CD14-positive monocyte (primary cell): ENCODE measurements at regions not wholly inside any gene's neighbourhood (a gene's known extent, or its start where the extent isn't known, plus 50 kb on each side); places are given as distances from the start of the nearest gene placed in this dataset.

Source experiments
- DNase-seq, 3 donors: peaks; one replicate each; pipeline ENCODE4 v3.0.0-alpha.2; 2011 to 2022
- H2AFZ ChIP-seq: 2 replicates; pipeline ENCODE4 v1.6.0; 2012; ENCODE audit warnings: mild to moderate bottlenecking, low read depth, low read length, inconsistent platforms; ENCODE audit not compliant: insufficient read depth, poor library complexity, severe bottlenecking
- H3K27ac ChIP-seq, 2 donors: 1 replicate in 1 of 2; 2 replicates in 1 of 2; pipeline ENCODE4 v1.5.1; 2012 to 2013; ENCODE audit warnings: low read length in 2 of 2, control low read depth in 1 of 2, inconsistent platforms in 1 of 2, low read depth in 1 of 2, mild to moderate bottlenecking in 1 of 2
- H3K27me3 ChIP-seq, 2 donors: one replicate each; pipeline versions ENCODE4 v1.6.0 to v1.6.1; 2011 to 2013; ENCODE audit warnings: low read length in 2 of 2; ENCODE audit not compliant: control insufficient read depth in 2 of 2, insufficient read depth in 2 of 2
- H3K36me3 ChIP-seq, 2 donors: replicated peaks in 1 of 2; 1 replicate in 1 of 2; 2 replicates in 1 of 2; pipeline versions ENCODE4 v1.5.1 to v1.6.1; 2012 to 2013; ENCODE audit warnings: low read length in 2 of 2, control low read depth in 1 of 2, inconsistent platforms in 1 of 2, mild to moderate bottlenecking in 1 of 2; ENCODE audit not compliant: insufficient read depth in 2 of 2, control insufficient read depth in 1 of 2
- H3K4me1 ChIP-seq, 2 donors: 1 replicate in 1 of 2; 2 replicates in 1 of 2; pipeline versions ENCODE4 v1.5.1 to v1.6.1; 2012 to 2013; ENCODE audit warnings: low read length in 2 of 2, control low read depth in 1 of 2, inconsistent platforms in 1 of 2, mild to moderate bottlenecking in 1 of 2, moderate library complexity in 1 of 2; ENCODE audit not compliant: insufficient read depth in 2 of 2, control insufficient read depth in 1 of 2
- H3K4me2 ChIP-seq: replicated peaks from 2 replicates; pipeline ENCODE3; 2012; ENCODE audit warnings: low read length, moderate library complexity, mild to moderate bottlenecking; ENCODE audit not compliant: poor library complexity, severe bottlenecking; ENCODE audit errors: extremely low read depth
- H3K4me3 ChIP-seq, 3 experiments: fragments of 200-600 bp in 1 of 3; sonication (generic) in 1 of 3; replicated peaks in 1 of 3; 1 replicate in 2 of 3; 2 replicates in 1 of 3; pipeline ENCODE4 v1.5.1; 2011 to 2013; ENCODE audit warnings: low read length in 3 of 3, mild to moderate bottlenecking in 3 of 3, control low read depth in 2 of 3, low read depth in 2 of 3, inconsistent platforms in 1 of 3, moderate library complexity in 1 of 3
- H3K79me2 ChIP-seq: 2 replicates; pipeline ENCODE4 v1.6.0; 2012; ENCODE audit warnings: mild to moderate bottlenecking, control low read depth, inconsistent platforms, low read length, moderate library complexity; ENCODE audit not compliant: insufficient read depth
- H3K9ac ChIP-seq: 2 replicates; pipeline ENCODE4 v1.6.0; 2017; ENCODE audit warnings: low read length, mild to moderate bottlenecking; ENCODE audit not compliant: insufficient read depth, poor library complexity, severe bottlenecking
- H3K9me3 ChIP-seq, 2 donors: replicated peaks in 1 of 2; 1 replicate in 1 of 2; 2 replicates in 1 of 2; pipeline versions ENCODE4 v1.5.1 to v1.6.1; 2012 to 2013; ENCODE audit warnings: low read length in 2 of 2, control low read depth in 1 of 2; ENCODE audit not compliant: control insufficient read depth in 1 of 2, insufficient read depth in 1 of 2
- H4K20me1 ChIP-seq: 2 replicates; pipeline ENCODE4 v1.6.0; 2012; ENCODE audit warnings: mild to moderate bottlenecking, low read length, control low read depth, moderate library complexity; ENCODE audit not compliant: insufficient read depth
- H3K27ac Mint-ChIP-seq, 7 donors: one replicate each; pipeline ENCODE4 v1.8.0; 2020; ENCODE audit warnings: mild to moderate bottlenecking in 7 of 7, mixed read lengths in 7 of 7, moderate library complexity in 6 of 7, inconsistent platforms in 2 of 7
- H3K27me3 Mint-ChIP-seq, 3 donors: one replicate each; pipeline ENCODE4 v1.8.0; 2021 to 2022; ENCODE audit warnings: low read depth in 3 of 3, mild to moderate bottlenecking in 3 of 3, mixed read lengths in 3 of 3, moderate library complexity in 3 of 3, inconsistent platforms in 1 of 3
- H3K36me3 Mint-ChIP-seq, 2 donors: one replicate each; pipeline ENCODE4 v1.8.0; 2020; ENCODE audit warnings: mixed read lengths in 2 of 2, inconsistent platforms in 1 of 2, mild to moderate bottlenecking in 1 of 2
- H3K4me1 Mint-ChIP-seq: one replicate; pipeline ENCODE4 v1.8.0; 2020; ENCODE audit warnings: mild to moderate bottlenecking, mixed read lengths
- H3K4me3 Mint-ChIP-seq, 2 donors: one replicate each; pipeline ENCODE4 v1.8.0; 2020; ENCODE audit warnings: mild to moderate bottlenecking in 2 of 2, mixed read lengths in 2 of 2, moderate library complexity in 1 of 2
- H3K9me3 Mint-ChIP-seq, 7 donors: one replicate each; pipeline ENCODE4 v1.8.0; 2020 to 2022; ENCODE audit warnings: mixed read lengths in 7 of 7, mild to moderate bottlenecking in 6 of 7, moderate library complexity in 6 of 7, inconsistent platforms in 2 of 7
- WGBS: methylation state at CpG from one replicate; pipeline ENCODE4 v1.1.5; 2013; ENCODE audit warnings: missing lambda C conversion rate; ENCODE audit not compliant: insufficient coverage; 5-methylcytosine and 5-hydroxymethylcytosine counted together
- intact Hi-C, 2 donors: fragments of 100-400 bp; cut with micrococcal nuclease; formaldehyde crosslinking; loops; one replicate each; pipeline versions ENCODE4 v1.15.0 to v1.15.1; 2023
- TF ChIP-seq, protein P1 (sequence below): fragments of 200-600 bp; IDR thresholded peaks from one replicate; pipeline ENCODE4 v1.8.0; 2022; ENCODE audit warnings: antibody characterized with exemption, mild to moderate bottlenecking

DNA sequence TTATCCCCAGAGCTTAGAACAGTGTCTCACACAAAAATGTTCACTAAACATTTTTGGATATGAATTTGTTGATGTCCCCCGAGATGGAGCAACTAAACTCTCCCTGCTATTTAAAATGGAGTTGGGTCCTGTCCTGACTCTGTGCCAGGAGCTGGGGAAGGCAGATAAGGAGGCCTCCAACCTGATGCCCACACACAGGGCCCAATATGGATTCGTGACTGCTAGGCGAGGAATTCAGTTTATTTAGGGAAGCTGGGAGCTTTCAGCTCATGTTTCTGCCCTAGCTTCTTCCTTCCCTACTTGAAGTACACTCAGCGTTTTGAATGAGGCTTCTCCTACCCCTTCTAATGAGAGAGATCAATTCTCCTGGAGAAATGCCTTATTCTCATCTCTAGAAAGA, 373.0 kb upstream of the LARGE1 start:
- Histone ChIP-seq H3K4me3 (no peak overlapping the region), H2AFZ (no peak overlapping the region), H3K4me1 (no peaks in the 10 kb centered on the region), H3K27ac (no peak overlapping the region), H3K36me3 (no peaks in the 10 kb centered on the region), H3K27me3 (no peaks in the 10 kb centered on the region), H4K20me1 (no peaks in the 10 kb centered on the region), H3K9ac (no peak overlapping the region), H3K9me3 (peaks cover 0 to 3% of the 10 kb centered on the region in 2 donors), H3K4me2 (no peak overlapping the region), H3K79me2 (no peaks in the 10 kb centered on the region)
- intact Hi-C loops = no loop called here
- H3K27ac Mint-ChIP-seq = no peak overlapping the region
- no peaks in the 10 kb centered on the region for H3K4me1 Mint-ChIP-seq
- no peak for DNase-seq
- H3K36me3 Mint-ChIP-seq = no peaks in the 10 kb centered on the region
- peaks cover 0 to 2% (median under 1%) of the 10 kb centered on the region in 3 donors for H3K27me3 Mint-ChIP-seq
- peaks cover 2 to 7% (median 4%) of the 10 kb centered on the region in 7 donors for H3K9me3 Mint-ChIP-seq
- no peak overlapping the region for H3K4me3 Mint-ChIP-seq
- TF ChIP-seq, protein P1, sequence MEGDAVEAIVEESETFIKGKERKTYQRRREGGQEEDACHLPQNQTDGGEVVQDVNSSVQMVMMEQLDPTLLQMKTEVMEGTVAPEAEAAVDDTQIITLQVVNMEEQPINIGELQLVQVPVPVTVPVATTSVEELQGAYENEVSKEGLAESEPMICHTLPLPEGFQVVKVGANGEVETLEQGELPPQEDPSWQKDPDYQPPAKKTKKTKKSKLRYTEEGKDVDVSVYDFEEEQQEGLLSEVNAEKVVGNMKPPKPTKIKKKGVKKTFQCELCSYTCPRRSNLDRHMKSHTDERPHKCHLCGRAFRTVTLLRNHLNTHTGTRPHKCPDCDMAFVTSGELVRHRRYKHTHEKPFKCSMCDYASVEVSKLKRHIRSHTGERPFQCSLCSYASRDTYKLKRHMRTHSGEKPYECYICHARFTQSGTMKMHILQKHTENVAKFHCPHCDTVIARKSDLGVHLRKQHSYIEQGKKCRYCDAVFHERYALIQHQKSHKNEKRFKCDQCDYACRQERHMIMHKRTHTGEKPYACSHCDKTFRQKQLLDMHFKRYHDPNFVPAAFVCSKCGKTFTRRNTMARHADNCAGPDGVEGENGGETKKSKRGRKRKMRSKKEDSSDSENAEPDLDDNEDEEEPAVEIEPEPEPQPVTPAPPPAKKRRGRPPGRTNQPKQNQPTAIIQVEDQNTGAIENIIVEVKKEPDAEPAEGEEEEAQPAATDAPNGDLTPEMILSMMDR = no peak
- WGBS = no CpG with 5 or more reads among the region's 4 CpGs

- Histone ChIP-seq H2AFZ (no peak overlapping the region), H3K9me3 (peaks cover 3 to 4% of the 10 kb centered on the region in 2 donors), H3K36me3 (no peaks in the 10 kb centered on the region), H3K27ac (no peak overlapping the region), H3K79me2 (no peaks in the 10 kb centered on the region), H3K4me3 (no peak overlapping the region), H3K9ac (no peak overlapping the region), H3K27me3 (no peaks in the 10 kb centered on the region), H3K4me2 (no peak overlapping the region), H4K20me1 (no peaks in the 10 kb centered on the region), H3K4me1 (no peaks in the 10 kb centered on the region)
- H3K36me3 Mint-ChIP-seq = no peaks in the 10 kb centered on the region
- no peaks in the 10 kb centered on the region for H3K4me1 Mint-ChIP-seq
- TF ChIP-seq, protein P1 = no peak
- H3K27me3 Mint-ChIP-seq = peaks cover 0 to 3% (median 0%) of the 10 kb centered on the region in 3 donors
- H3K9me3 Mint-ChIP-seq = peaks cover 0 to 6% (median 2%) of the 10 kb centered on the region in 7 donors
- no peak overlapping the region for H3K4me3 Mint-ChIP-seq
- no peak overlapping the region for H3K27ac Mint-ChIP-seq
- no peak for DNase-seq
- intact Hi-C loops = no loop called here
- 43% methylated on average over 2 of the region's 5 CpGs for WGBS
These were observed 374.2 kb upstream of the LARGE1 start for GRCh38 chr22:34294476-34294875.
